ENCODE measurements at regions not wholly inside any gene's neighbourhood (a gene's known extent, or its start where the extent isn't known, plus 50 kb on each side); places are given as distances from the start of the nearest gene placed in this dataset.

- DNase-seq: no peak
These were observed 52.0 kb upstream of the TANC2 start for GRCh38 chr17:62913991-62914570.

GRCh38 chr17:62912363-62912762 is 53.7 kb upstream of the TANC2 start:
- no peak for DNase-seq

GRCh38 chr17:62911114-62911513 is 54.9 kb upstream of the TANC2 start:
- no peak for DNase-seq

GRCh38 chr17:62910277-62910676 is 55.8 kb upstream of the TANC2 start:
- no peak for DNase-seq

GRCh38 chr17:62907961-62908360 is 58.1 kb upstream of the TANC2 start:
- DNase-seq: no peak

GRCh38 chr17:62906881-62907280 is 59.2 kb upstream of the TANC2 start:
- DNase-seq: no peak

- no peak for DNase-seq
These were observed 60.8 kb upstream of the TANC2 start for GRCh38 chr17:62905233-62905632.

- no peak for DNase-seq
These were observed 63.4 kb upstream of the TANC2 start for GRCh38 chr17:62902531-62903220.

GRCh38 chr17:62901544-62901943 is 64.5 kb upstream of the TANC2 start:
- no peak for DNase-seq

- DNase-seq: no peak
These were observed 65.9 kb upstream of the TANC2 start for GRCh38 chr17:62900096-62900495.

- DNase-seq: no peak
These were observed 66.7 kb upstream of the TANC2 start for GRCh38 chr17:62899361-62899760.

- no peak for DNase-seq
These were observed 67.7 kb upstream of the TANC2 start for GRCh38 chr17:62898239-62898864.

- DNase-seq: no peak
These were observed 68.3 kb upstream of the TANC2 start for GRCh38 chr17:62897706-62898105.

- no peak for DNase-seq
These were observed 70.4 kb upstream of the TANC2 start for GRCh38 chr17:62895320-62896301.

GRCh38 chr17:62892870-62893338 is 73.1 kb upstream of the TANC2 start:
- DNase-seq: peak; percentile 6

GRCh38 chr17:62892061-62892675 is 73.9 kb upstream of the TANC2 start:
- DNase-seq: no peak

GRCh38 chr17:62891659-62892058 is 74.4 kb upstream of the TANC2 start:
- DNase-seq: peak; percentile 82

GRCh38 chr17:62888765-62889164 is 77.3 kb upstream of the TANC2 start:
- no peak for DNase-seq

- no peak for DNase-seq
These were observed 77.9 kb upstream of the TANC2 start for GRCh38 chr17:62888148-62888547.

GRCh38 chr17:62887437-62887836 is 78.6 kb upstream of the TANC2 start:
- no peak for DNase-seq

- DNase-seq: no peak
These were observed 76.7 kb upstream of the MARCHF10 start for GRCh38 chr17:62884781-62885180.

- DNase-seq: no peak
These were observed 74.8 kb upstream of the MARCHF10 start for GRCh38 chr17:62882878-62883277.

- DNase-seq: no peak
These were observed 74.2 kb upstream of the MARCHF10 start for GRCh38 chr17:62882284-62882683.
